ENCODE measurements at regions not wholly inside any gene's neighbourhood (a gene's known extent, or its start where the extent isn't known, plus 50 kb on each side); places are given as distances from the start of the nearest gene placed in this dataset.

DNA sequence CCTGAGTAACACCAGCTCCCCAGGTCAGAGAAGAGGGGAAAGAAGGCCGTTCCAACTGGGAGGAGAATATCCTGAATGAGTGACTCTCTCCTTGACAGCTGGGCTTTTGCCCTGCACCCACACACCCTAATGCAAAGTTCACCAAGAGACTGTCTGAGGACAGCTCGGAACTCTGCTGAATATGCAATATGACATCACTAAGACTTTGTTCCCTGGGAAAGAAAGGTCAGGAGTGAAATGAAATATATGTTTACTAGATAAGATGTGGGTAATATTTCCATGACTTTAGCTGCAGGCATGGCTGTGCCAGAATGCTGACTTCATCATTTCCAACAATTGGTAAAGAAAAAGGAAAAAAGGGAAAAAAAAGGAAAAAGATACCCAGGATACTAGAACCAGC lies 488.2 kb upstream of the RAB6C start:
- FAIRE-seq (no peak), DNase-seq (ENCODE audit: low read depth, low spot score) (no peak)
- no peak overlapping the region for H3K4me2 ChIP-seq (ENCODE audit: insufficient read depth, low read length)
- intact Hi-C loops (cut with micrococcal nuclease), result no loop called here
- no peaks in the 10 kb centered on the region for H3K9me1 ChIP-seq (replicated peaks; ENCODE audit: control insufficient read depth, extremely low read depth, insufficient read depth, low read length)
- H3K36me3 ChIP-seq (ENCODE audit: control insufficient read depth in 2 of 2, extremely low read depth in 1 of 2, insufficient read depth in 2 of 2, low read length in 2 of 2), result no peaks in the 10 kb centered on the region
- POLR2A ChIA-PET, result no interaction called here
- no TSS peak for BruUV-seq (replicated peaks)
- no peak overlapping the region for H2AFZ ChIP-seq (ENCODE audit: low read depth, low read length)
- H3K27ac ChIP-seq (ENCODE audit: insufficient read depth, low read depth, low read length), result no peak overlapping the region
- no peaks in the 10 kb centered on the region for H3K79me2 ChIP-seq (ENCODE audit: control insufficient read depth, insufficient read depth, low read length)
- no peak overlapping the region for H3K9ac ChIP-seq (replicated peaks; ENCODE audit: extremely low read depth, insufficient read depth, low read length)
- H4K20me1 ChIP-seq (replicated peaks; ENCODE audit: control insufficient read depth, extremely low read depth, insufficient read depth, low read length), result no peaks in the 10 kb centered on the region
- H3K9me3 ChIP-seq (replicated peaks; ENCODE audit: control insufficient read depth, insufficient read depth, low read length), result peaks cover 5% of the 10 kb centered on the region
- CTCF ChIA-PET, result no interaction called here
- dilution Hi-C loops (cut with MboI; ENCODE audit: extremely low pct_ligation_motif_present, low sequenced_read_pairs), result no loop called here
- H3K4me3 ChIP-seq (replicated peaks in 1 of 3; ENCODE audit: insufficient read depth in 1 of 3, low read depth in 1 of 3, low read length in 3 of 3), result no peak overlapping the region
- H3K4me1 ChIP-seq (ENCODE audit: control insufficient read depth, extremely low read depth, insufficient read depth, low read length), result no peaks in the 10 kb centered on the region
- no peak for TF ChIP-seq MYC (IDR thresholded peaks at IDR 0.05; ENCODE audit: low read depth, low read length)
- TF ChIP-seq, protein P1, sequence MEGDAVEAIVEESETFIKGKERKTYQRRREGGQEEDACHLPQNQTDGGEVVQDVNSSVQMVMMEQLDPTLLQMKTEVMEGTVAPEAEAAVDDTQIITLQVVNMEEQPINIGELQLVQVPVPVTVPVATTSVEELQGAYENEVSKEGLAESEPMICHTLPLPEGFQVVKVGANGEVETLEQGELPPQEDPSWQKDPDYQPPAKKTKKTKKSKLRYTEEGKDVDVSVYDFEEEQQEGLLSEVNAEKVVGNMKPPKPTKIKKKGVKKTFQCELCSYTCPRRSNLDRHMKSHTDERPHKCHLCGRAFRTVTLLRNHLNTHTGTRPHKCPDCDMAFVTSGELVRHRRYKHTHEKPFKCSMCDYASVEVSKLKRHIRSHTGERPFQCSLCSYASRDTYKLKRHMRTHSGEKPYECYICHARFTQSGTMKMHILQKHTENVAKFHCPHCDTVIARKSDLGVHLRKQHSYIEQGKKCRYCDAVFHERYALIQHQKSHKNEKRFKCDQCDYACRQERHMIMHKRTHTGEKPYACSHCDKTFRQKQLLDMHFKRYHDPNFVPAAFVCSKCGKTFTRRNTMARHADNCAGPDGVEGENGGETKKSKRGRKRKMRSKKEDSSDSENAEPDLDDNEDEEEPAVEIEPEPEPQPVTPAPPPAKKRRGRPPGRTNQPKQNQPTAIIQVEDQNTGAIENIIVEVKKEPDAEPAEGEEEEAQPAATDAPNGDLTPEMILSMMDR (IDR thresholded peaks at IDR 0.05; ENCODE audit: extremely low read depth in 1 of 2, insufficient read depth in 1 of 2, low read depth in 1 of 2, low read length in 2 of 2), result no peak
- no peaks in the 10 kb centered on the region for H3K27me3 ChIP-seq (ENCODE audit: control insufficient read depth in 2 of 2, insufficient read depth in 2 of 2, low read length in 2 of 2)

DNA sequence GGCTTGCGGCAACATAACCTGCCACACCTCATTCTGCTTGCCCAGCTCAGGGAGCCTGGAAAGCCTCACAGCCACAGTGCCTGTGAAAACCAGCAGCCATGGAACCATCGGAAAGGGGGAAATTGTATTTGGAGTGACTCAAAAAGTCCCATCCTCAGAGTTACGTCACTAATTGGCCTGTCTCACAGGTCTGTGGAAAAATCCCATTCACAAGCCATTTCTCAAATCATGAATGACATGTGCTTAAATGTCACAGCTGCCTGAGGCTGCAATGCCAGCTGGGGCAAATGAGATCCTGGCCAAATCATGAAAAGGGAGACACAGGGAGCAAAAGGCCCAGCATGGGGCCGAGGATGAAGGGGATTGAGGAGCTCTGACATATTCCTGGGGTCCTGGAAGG lies 486.9 kb upstream of the RAB6C start:
- Histone ChIP-seq H3K79me2 (ENCODE audit: control insufficient read depth, insufficient read depth, low read length) (no peaks in the 10 kb centered on the region), H2AFZ (ENCODE audit: low read depth, low read length) (no peak overlapping the region), H3K36me3 (ENCODE audit: control insufficient read depth in 2 of 2, extremely low read depth in 1 of 2, insufficient read depth in 2 of 2, low read length in 2 of 2) (no peaks in the 10 kb centered on the region), H3K27ac (ENCODE audit: insufficient read depth, low read depth, low read length) (no peak overlapping the region), H3K9ac (replicated peaks; ENCODE audit: extremely low read depth, insufficient read depth, low read length) (no peak overlapping the region), H3K4me3 (replicated peaks in 1 of 3; ENCODE audit: insufficient read depth in 1 of 3, low read depth in 1 of 3, low read length in 3 of 3) (no peak overlapping the region), H3K27me3 (ENCODE audit: control insufficient read depth in 2 of 2, insufficient read depth in 2 of 2, low read length in 2 of 2) (no peaks in the 10 kb centered on the region), H3K9me1 (replicated peaks; ENCODE audit: control insufficient read depth, extremely low read depth, insufficient read depth, low read length) (no peaks in the 10 kb centered on the region), H3K9me3 (replicated peaks; ENCODE audit: control insufficient read depth, insufficient read depth, low read length) (peaks cover 5% of the 10 kb centered on the region), H4K20me1 (replicated peaks; ENCODE audit: control insufficient read depth, extremely low read depth, insufficient read depth, low read length) (no peaks in the 10 kb centered on the region), H3K4me1 (ENCODE audit: control insufficient read depth, extremely low read depth, insufficient read depth, low read length) (no peaks in the 10 kb centered on the region), H3K4me2 (ENCODE audit: insufficient read depth, low read length) (no peak overlapping the region)
- CTCF ChIA-PET, result no interaction called here
- TF ChIP-seq FOS (IDR thresholded peaks at IDR 0.05; ENCODE audit: borderline replicate concordance, insufficient read depth, low read length) (no peak), EZH2 (IDR thresholded peaks at IDR 0.05; ENCODE audit: borderline replicate concordance, low read depth, low read length, severe bottlenecking) (no peak), POLR2AphosphoS5 (IDR thresholded peaks at IDR 0.05; ENCODE audit: insufficient read depth, low read depth, low read length) (no peak), MYC (IDR thresholded peaks at IDR 0.05; ENCODE audit: low read depth, low read length) (no peak), JUN (IDR thresholded peaks at IDR 0.05; ENCODE audit: borderline replicate concordance, insufficient read depth, insufficient read length, low read depth) (no peak), GATA2 (IDR thresholded peaks at IDR 0.05; ENCODE audit: insufficient read depth, insufficient read length, low read depth, low read length) (no peak), POLR2A (IDR thresholded peaks at IDR 0.05; ENCODE audit: low read depth, low read length) (no peak)
- TF ChIP-seq, protein P1 (IDR thresholded peaks at IDR 0.05; ENCODE audit: extremely low read depth in 1 of 2, insufficient read depth in 1 of 2, low read depth in 1 of 2, low read length in 2 of 2), result no peak
- TF ChIP-seq, protein P2, sequence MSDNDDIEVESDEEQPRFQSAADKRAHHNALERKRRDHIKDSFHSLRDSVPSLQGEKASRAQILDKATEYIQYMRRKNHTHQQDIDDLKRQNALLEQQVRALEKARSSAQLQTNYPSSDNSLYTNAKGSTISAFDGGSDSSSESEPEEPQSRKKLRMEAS (IDR thresholded peaks at IDR 0.05; ENCODE audit: insufficient read depth, insufficient read length), result no peak
- no peak for FAIRE-seq
- intact Hi-C loops (cut with micrococcal nuclease) (no loop called here), dilution Hi-C loops (cut with MboI; ENCODE audit: extremely low pct_ligation_motif_present, low sequenced_read_pairs) (no loop called here)
- DNase-seq (ENCODE audit: low read depth, low spot score), result no peak
- BruUV-seq (replicated peaks), result no TSS peak
- POLR2A ChIA-PET, result no interaction called here
